ENCODE measurements at regions not wholly inside any gene's neighbourhood (a gene's known extent, or its start where the extent isn't known, plus 50 kb on each side); places are given as distances from the start of the nearest gene placed in this dataset.

- Histone ChIP-seq H3K4me3 (ENCODE audit: low read depth, low read length) (no peak overlapping the region), H3K27me3 (ENCODE audit: control insufficient read depth, insufficient read depth, low read length) (no peaks in the 10 kb centered on the region), H3K27ac (ENCODE audit: low read depth, low read length) (no peak overlapping the region), H3K9me3 (ENCODE audit: control insufficient read depth, insufficient read depth, low read length) (no peaks in the 10 kb centered on the region)
- POLR2A ChIA-PET: no interaction called here
- CTCF ChIA-PET: no interaction called here
- TF ChIP-seq, protein P1, sequence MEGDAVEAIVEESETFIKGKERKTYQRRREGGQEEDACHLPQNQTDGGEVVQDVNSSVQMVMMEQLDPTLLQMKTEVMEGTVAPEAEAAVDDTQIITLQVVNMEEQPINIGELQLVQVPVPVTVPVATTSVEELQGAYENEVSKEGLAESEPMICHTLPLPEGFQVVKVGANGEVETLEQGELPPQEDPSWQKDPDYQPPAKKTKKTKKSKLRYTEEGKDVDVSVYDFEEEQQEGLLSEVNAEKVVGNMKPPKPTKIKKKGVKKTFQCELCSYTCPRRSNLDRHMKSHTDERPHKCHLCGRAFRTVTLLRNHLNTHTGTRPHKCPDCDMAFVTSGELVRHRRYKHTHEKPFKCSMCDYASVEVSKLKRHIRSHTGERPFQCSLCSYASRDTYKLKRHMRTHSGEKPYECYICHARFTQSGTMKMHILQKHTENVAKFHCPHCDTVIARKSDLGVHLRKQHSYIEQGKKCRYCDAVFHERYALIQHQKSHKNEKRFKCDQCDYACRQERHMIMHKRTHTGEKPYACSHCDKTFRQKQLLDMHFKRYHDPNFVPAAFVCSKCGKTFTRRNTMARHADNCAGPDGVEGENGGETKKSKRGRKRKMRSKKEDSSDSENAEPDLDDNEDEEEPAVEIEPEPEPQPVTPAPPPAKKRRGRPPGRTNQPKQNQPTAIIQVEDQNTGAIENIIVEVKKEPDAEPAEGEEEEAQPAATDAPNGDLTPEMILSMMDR (IDR thresholded peaks at IDR 0.05; ENCODE audit: low read depth, low read length): no peak
- no peak for DNase-seq (ENCODE audit: low read depth, low spot score)
These were observed 67.5 kb upstream of the IGFBP3 start for GRCh38 chr7:45988405-45989057.

- ChIA-PET POLR2A (no interaction called here), CTCF (no interaction called here)
- TF ChIP-seq, protein P1 (IDR thresholded peaks at IDR 0.05; ENCODE audit: low read depth, low read length): no peak
- Histone ChIP-seq H3K27ac (ENCODE audit: low read depth, low read length) (no peak overlapping the region), H3K9me3 (ENCODE audit: control insufficient read depth, insufficient read depth, low read length) (peaks cover 2% of the 10 kb centered on the region; the same call in 1 of the 2 replicates), H3K27me3 (ENCODE audit: control insufficient read depth, insufficient read depth, low read length) (no peaks in the 10 kb centered on the region), H3K4me3 (ENCODE audit: low read depth, low read length) (no peak overlapping the region)
- no peak for DNase-seq (ENCODE audit: low read depth, low spot score)
These were observed 66.6 kb upstream of the IGFBP3 start for GRCh38 chr7:45987521-45988290.

- no peak for DNase-seq (ENCODE audit: low read depth, low spot score)
- Histone ChIP-seq H3K9me3 (ENCODE audit: control insufficient read depth, insufficient read depth, low read length) (peaks cover 8% of the 10 kb centered on the region), H3K27ac (ENCODE audit: low read depth, low read length) (no peak overlapping the region), H3K4me3 (ENCODE audit: low read depth, low read length) (no peak overlapping the region), H3K27me3 (ENCODE audit: control insufficient read depth, insufficient read depth, low read length) (no peaks in the 10 kb centered on the region)
- CTCF ChIA-PET: no interaction called here
- POLR2A ChIA-PET: no interaction called here
- TF ChIP-seq, protein P1 (IDR thresholded peaks at IDR 0.05; ENCODE audit: low read depth, low read length): no peak
These were observed 65.6 kb upstream of the IGFBP3 start for GRCh38 chr7:45986355-45987298.

DNA sequence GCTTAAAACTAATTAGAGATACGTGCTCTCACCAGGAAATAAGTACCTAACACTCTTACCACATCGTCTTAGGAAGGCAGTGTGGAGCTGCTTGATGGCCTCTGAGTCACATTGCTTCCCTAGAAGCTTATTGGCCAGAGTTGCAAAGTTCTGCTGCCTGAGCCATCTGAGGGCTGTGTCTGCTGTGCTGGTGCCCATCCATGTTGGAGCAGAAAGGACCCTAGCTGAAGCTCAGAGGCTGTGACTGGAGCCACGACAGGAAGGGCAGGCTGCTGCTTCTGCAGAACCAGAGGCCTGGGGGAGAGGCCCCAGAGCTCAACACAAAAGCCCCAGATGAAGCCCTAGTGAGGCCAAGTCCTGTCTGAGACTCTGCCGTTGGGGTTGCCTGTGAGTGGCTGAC, 64.8 kb upstream of the IGFBP3 start:
- ChIA-PET POLR2A (no interaction called here), CTCF (no interaction called here)
- peak; percentile 26 for DNase-seq (ENCODE audit: low read depth, low spot score)
- H3K4me3 ChIP-seq (ENCODE audit: low read depth, low read length): no peak overlapping the region
- peaks cover 8% of the 10 kb centered on the region for H3K9me3 ChIP-seq (ENCODE audit: control insufficient read depth, insufficient read depth, low read length)
- H3K27ac ChIP-seq (ENCODE audit: low read depth, low read length): no peak overlapping the region
- TF ChIP-seq, protein P1 (IDR thresholded peaks at IDR 0.05; ENCODE audit: low read depth, low read length): no peak
- H3K27me3 ChIP-seq (ENCODE audit: control insufficient read depth, insufficient read depth, low read length): no peaks in the 10 kb centered on the region
